ENCODE measurements at regions not wholly inside any gene's neighbourhood (a gene's known extent, or its start where the extent isn't known, plus 50 kb on each side); places are given as distances from the start of the nearest gene placed in this dataset.

DNA sequence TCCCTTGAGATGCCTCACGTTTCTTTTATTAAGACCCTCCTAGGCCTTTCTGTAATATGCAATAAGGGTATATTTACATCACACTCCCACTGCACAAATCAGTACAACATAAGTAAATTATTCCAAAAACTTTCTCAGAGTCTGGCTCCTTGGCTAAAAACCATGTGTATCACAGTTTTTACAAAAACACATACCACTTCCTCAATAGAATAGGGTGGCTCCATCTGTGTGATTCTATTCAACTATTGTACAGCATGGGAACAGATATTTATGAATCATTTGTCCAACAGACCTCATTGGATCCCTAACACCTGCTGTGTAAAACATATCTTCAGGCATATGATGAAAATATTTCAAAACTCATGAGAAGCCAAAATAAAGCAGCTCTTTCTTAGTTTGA, 502.7 kb downstream of the EFNA5 start:
- no peaks in the 10 kb centered on the region for H3K9me3 ChIP-seq (ENCODE audit: control insufficient read depth, low read length, poor library complexity, severe bottlenecking)
- H3K27ac Mint-ChIP-seq: no peak overlapping the region
- H3K36me3 Mint-ChIP-seq (ENCODE audit: low read depth): no peaks in the 10 kb centered on the region
- ATAC-seq (no peak), DNase-seq (no peak)
- no peaks in the 10 kb centered on the region for H3K4me1 Mint-ChIP-seq
- no peaks in the 10 kb centered on the region for H3K27me3 Mint-ChIP-seq
- no peak overlapping the region for H3K4me3 Mint-ChIP-seq

GRCh38 chr5:107165296-107165695, 505.4 kb downstream of the EFNA5 start:
- H3K4me1 Mint-ChIP-seq: no peaks in the 10 kb centered on the region
- H3K9me3 ChIP-seq (ENCODE audit: control insufficient read depth, low read length, poor library complexity, severe bottlenecking): no peaks in the 10 kb centered on the region
- DNase-seq (no peak), ATAC-seq (no peak)
- H3K27me3 Mint-ChIP-seq: no peaks in the 10 kb centered on the region
- no peak overlapping the region for H3K4me3 Mint-ChIP-seq
- H3K27ac Mint-ChIP-seq: no peak overlapping the region
- H3K36me3 Mint-ChIP-seq (ENCODE audit: low read depth): no peaks in the 10 kb centered on the region

GRCh38 chr5:107157809-107158208, 512.9 kb downstream of the EFNA5 start:
- no peaks in the 10 kb centered on the region for H3K9me3 ChIP-seq (ENCODE audit: control insufficient read depth, low read length, poor library complexity, severe bottlenecking)
- Mint-ChIP-seq H3K4me3 (no peak overlapping the region), H3K27ac (no peak overlapping the region), H3K4me1 (no peaks in the 10 kb centered on the region), H3K36me3 (ENCODE audit: low read depth) (no peaks in the 10 kb centered on the region), H3K27me3 (no peaks in the 10 kb centered on the region)
- ATAC-seq (no peak), DNase-seq (no peak)

GRCh38 chr5:107155707-107156106, 515.0 kb downstream of the EFNA5 start:
- Mint-ChIP-seq H3K4me3 (no peak overlapping the region), H3K36me3 (ENCODE audit: low read depth) (no peaks in the 10 kb centered on the region), H3K4me1 (no peaks in the 10 kb centered on the region), H3K27me3 (no peaks in the 10 kb centered on the region), H3K27ac (no peak overlapping the region)
- ATAC-seq (no peak), DNase-seq (no peak)
- no peaks in the 10 kb centered on the region for H3K9me3 ChIP-seq (ENCODE audit: control insufficient read depth, low read length, poor library complexity, severe bottlenecking)

DNA sequence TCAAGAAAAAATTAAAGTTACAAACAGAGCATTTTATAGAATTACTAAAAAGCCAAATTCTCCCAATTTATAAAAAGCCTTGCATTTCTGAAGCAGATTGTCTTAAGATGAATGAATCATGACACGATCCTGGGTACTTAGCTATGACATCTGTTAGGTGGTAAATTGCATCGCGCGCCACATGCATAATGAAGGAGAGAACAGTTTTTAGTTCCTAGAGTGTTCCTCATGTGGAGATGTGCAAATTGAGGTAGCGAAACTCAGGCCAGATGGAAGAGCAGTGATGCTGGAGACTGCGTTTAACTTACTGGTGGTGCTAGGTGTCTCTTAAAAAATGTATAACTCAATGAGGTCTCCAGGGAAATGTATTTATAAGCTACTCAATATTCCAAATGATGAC, 516.1 kb downstream of the EFNA5 start:
- no peak for DNase-seq
- no peaks in the 10 kb centered on the region for H3K36me3 Mint-ChIP-seq (ENCODE audit: low read depth)
- no peaks in the 10 kb centered on the region for H3K4me1 Mint-ChIP-seq
- H3K27ac Mint-ChIP-seq: no peak overlapping the region
- no peaks in the 10 kb centered on the region for H3K27me3 Mint-ChIP-seq
- ATAC-seq: no peak
- no peak overlapping the region for H3K4me3 Mint-ChIP-seq
- H3K9me3 ChIP-seq (ENCODE audit: control insufficient read depth, low read length, poor library complexity, severe bottlenecking): no peaks in the 10 kb centered on the region

GRCh38 chr5:107153283-107153682, 517.5 kb downstream of the EFNA5 start:
- Mint-ChIP-seq H3K4me3 (no peak overlapping the region), H3K27me3 (no peaks in the 10 kb centered on the region), H3K27ac (no peak overlapping the region), H3K36me3 (ENCODE audit: low read depth) (no peaks in the 10 kb centered on the region), H3K4me1 (no peaks in the 10 kb centered on the region)
- ATAC-seq (no peak), DNase-seq (no peak)
- no peaks in the 10 kb centered on the region for H3K9me3 ChIP-seq (ENCODE audit: control insufficient read depth, low read length, poor library complexity, severe bottlenecking)

- no peak overlapping the region for H3K4me3 Mint-ChIP-seq
- ATAC-seq: no peak
These were observed 521.3 kb downstream of the EFNA5 start for GRCh38 chr5:107149243-107150005.

GRCh38 chr5:107147589-107147988, 523.1 kb downstream of the EFNA5 start:
- Mint-ChIP-seq H3K4me1 (no peaks in the 10 kb centered on the region), H3K36me3 (ENCODE audit: low read depth) (no peaks in the 10 kb centered on the region), H3K27me3 (no peaks in the 10 kb centered on the region), H3K27ac (no peak overlapping the region), H3K4me3 (no peak overlapping the region)
- no peaks in the 10 kb centered on the region for H3K9me3 ChIP-seq (ENCODE audit: control insufficient read depth, low read length, poor library complexity, severe bottlenecking)
- DNase-seq (no peak), ATAC-seq (no peak)

More at GRCh38 chr5:107149243-107150005, 521.3 kb downstream of the EFNA5 start:
- Mint-ChIP-seq H3K4me1 (no peaks in the 10 kb centered on the region), H3K27me3 (no peaks in the 10 kb centered on the region), H3K36me3 (ENCODE audit: low read depth) (no peaks in the 10 kb centered on the region), H3K27ac (no peak overlapping the region)
- no peaks in the 10 kb centered on the region for H3K9me3 ChIP-seq (ENCODE audit: control insufficient read depth, low read length, poor library complexity, severe bottlenecking)
- no peak for DNase-seq

GRCh38 chr5:107146901-107147300, 523.8 kb downstream of the EFNA5 start:
- no peaks in the 10 kb centered on the region for H3K9me3 ChIP-seq (ENCODE audit: control insufficient read depth, low read length, poor library complexity, severe bottlenecking)
- Mint-ChIP-seq H3K4me3 (peak overlapping the region; percentile 5), H3K27me3 (no peaks in the 10 kb centered on the region), H3K36me3 (ENCODE audit: low read depth) (no peaks in the 10 kb centered on the region), H3K4me1 (no peaks in the 10 kb centered on the region), H3K27ac (no peak overlapping the region)
- ATAC-seq (no peak), DNase-seq (no peak)

- Mint-ChIP-seq H3K27ac (no peak overlapping the region), H3K27me3 (no peaks in the 10 kb centered on the region)
- no peak for ATAC-seq
These were observed 535.3 kb downstream of the EFNA5 start for GRCh38 chr5:107135391-107135790.

DNA sequence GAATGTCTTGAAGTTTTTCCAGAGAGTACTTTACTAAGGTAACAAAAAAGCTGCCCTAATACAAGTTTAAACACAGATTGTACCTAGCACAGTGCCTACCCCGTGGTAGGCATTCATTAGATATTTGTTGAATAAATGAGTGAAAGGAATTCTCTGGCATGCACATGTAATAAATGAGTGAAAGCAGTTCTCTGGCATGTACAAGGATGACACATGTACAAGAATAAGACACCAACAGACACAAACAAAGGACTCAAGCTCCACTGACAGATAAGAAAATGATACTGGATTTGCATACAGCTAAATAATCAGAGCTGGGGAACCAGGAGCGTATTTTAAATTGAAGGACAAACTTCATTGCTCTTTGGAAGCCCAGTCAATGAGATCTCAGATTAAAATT, 535.8 kb downstream of the EFNA5 start:
- no peak overlapping the region for H3K27ac Mint-ChIP-seq
- H3K36me3 Mint-ChIP-seq (ENCODE audit: low read depth): no peaks in the 10 kb centered on the region
- no peak for ATAC-seq

More at GRCh38 chr5:107135391-107135790, 535.3 kb downstream of the EFNA5 start:
- no peaks in the 10 kb centered on the region for H3K4me1 Mint-ChIP-seq
- DNase-seq: no peak
- no peak overlapping the region for H3K4me3 Mint-ChIP-seq
- no peaks in the 10 kb centered on the region for H3K36me3 Mint-ChIP-seq (ENCODE audit: low read depth)
- no peaks in the 10 kb centered on the region for H3K9me3 ChIP-seq (ENCODE audit: control insufficient read depth, low read length, poor library complexity, severe bottlenecking)

GRCh38 chr5:107129051-107129450, 541.7 kb downstream of the EFNA5 start:
- Mint-ChIP-seq H3K36me3 (ENCODE audit: low read depth) (no peaks in the 10 kb centered on the region), H3K27ac (no peak overlapping the region), H3K27me3 (no peaks in the 10 kb centered on the region), H3K4me1 (no peaks in the 10 kb centered on the region), H3K4me3 (no peak overlapping the region)
- DNase-seq (no peak), ATAC-seq (no peak)
- no peaks in the 10 kb centered on the region for H3K9me3 ChIP-seq (ENCODE audit: control insufficient read depth, low read length, poor library complexity, severe bottlenecking)

More for the DNA sequence above, 535.8 kb downstream of the EFNA5 start:
- DNase-seq: no peak
- H3K4me1 Mint-ChIP-seq: no peaks in the 10 kb centered on the region
- H3K4me3 Mint-ChIP-seq: no peak overlapping the region
- no peaks in the 10 kb centered on the region for H3K27me3 Mint-ChIP-seq
- no peaks in the 10 kb centered on the region for H3K9me3 ChIP-seq (ENCODE audit: control insufficient read depth, low read length, poor library complexity, severe bottlenecking)

DNA sequence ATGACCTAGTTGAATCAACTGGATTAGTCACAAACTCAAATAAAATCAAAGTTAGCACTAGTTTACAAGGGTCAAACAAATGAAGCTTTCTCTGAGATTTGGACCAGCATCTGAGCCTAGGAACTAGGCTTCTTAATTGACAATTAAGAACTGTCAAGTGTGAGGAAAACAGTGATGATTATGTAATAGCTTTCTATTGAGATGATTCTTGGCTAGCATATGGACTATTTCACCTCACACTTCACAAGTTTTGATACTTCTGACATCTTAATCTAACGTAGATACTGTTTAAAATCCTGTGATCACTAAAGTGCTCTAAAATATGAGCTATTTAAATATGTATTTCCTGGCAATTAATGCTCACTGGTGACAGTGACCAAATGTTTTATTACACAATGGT, 542.9 kb downstream of the EFNA5 start:
- no peaks in the 10 kb centered on the region for H3K9me3 ChIP-seq (ENCODE audit: control insufficient read depth, low read length, poor library complexity, severe bottlenecking)
- Mint-ChIP-seq H3K4me3 (no peak overlapping the region), H3K27ac (no peak overlapping the region), H3K36me3 (ENCODE audit: low read depth) (no peaks in the 10 kb centered on the region), H3K4me1 (no peaks in the 10 kb centered on the region), H3K27me3 (no peaks in the 10 kb centered on the region)
- ATAC-seq: no peak
- DNase-seq: no peak

- ATAC-seq (no peak), DNase-seq (no peak)
- Mint-ChIP-seq H3K36me3 (ENCODE audit: low read depth) (no peaks in the 10 kb centered on the region), H3K27me3 (no peaks in the 10 kb centered on the region), H3K4me1 (no peaks in the 10 kb centered on the region), H3K27ac (no peak overlapping the region), H3K4me3 (no peak overlapping the region)
- H3K9me3 ChIP-seq (ENCODE audit: control insufficient read depth, low read length, poor library complexity, severe bottlenecking): no peaks in the 10 kb centered on the region
These were observed 544.4 kb downstream of the EFNA5 start for GRCh38 chr5:107126341-107126740.
